ENCODE measurements at regions not wholly inside any gene's neighbourhood (a gene's known extent, or its start where the extent isn't known, plus 50 kb on each side); places are given as distances from the start of the nearest gene placed in this dataset.

DNA sequence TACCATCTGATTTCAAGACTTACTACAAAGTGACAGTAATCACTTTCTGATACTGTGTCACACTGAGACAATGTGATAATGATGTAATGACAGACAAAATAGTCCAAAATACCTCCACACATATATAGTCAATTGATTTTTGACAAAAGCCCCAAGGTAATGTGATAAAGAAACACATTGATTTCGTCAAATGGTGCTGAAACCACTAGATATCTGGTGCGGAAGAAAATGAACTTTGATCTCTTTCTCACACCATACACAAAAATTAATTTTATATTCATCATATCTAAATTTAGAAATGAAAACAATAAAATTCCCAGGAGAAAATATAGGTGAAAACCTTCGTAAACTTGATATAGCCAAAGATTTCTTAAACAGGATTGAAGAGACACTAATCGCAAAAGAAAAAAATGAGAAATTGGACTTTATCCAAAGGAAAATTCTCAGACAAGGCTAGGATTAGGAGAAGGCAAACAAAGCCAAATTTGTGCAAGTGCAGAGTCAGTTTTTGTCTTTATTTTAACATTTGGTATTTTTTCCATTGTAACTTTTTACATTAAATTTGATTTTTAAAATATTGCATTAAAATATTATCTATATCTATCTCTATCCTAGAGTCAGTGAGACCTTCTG, 739.9 kb downstream of the DIAPH3 start:
- TF ChIP-seq, protein P1, sequence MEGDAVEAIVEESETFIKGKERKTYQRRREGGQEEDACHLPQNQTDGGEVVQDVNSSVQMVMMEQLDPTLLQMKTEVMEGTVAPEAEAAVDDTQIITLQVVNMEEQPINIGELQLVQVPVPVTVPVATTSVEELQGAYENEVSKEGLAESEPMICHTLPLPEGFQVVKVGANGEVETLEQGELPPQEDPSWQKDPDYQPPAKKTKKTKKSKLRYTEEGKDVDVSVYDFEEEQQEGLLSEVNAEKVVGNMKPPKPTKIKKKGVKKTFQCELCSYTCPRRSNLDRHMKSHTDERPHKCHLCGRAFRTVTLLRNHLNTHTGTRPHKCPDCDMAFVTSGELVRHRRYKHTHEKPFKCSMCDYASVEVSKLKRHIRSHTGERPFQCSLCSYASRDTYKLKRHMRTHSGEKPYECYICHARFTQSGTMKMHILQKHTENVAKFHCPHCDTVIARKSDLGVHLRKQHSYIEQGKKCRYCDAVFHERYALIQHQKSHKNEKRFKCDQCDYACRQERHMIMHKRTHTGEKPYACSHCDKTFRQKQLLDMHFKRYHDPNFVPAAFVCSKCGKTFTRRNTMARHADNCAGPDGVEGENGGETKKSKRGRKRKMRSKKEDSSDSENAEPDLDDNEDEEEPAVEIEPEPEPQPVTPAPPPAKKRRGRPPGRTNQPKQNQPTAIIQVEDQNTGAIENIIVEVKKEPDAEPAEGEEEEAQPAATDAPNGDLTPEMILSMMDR (IDR thresholded peaks at IDR 0.05): no peak
- no peak for TF ChIP-seq POLR2A (IDR thresholded peaks at IDR 0.05)
